CD8-positive, alpha-beta memory T cell (primary cell): ENCODE measurements at regions not wholly inside any gene's neighbourhood (a gene's known extent, or its start where the extent isn't known, plus 50 kb on each side); places are given as distances from the start of the nearest gene placed in this dataset.
"Not testable (repeated sequence)": the region's sequence is repeated elsewhere in the genome, so short reads cannot be mapped to it uniquely, and the experiment has no call there.

Experiments used
- CTCF ChIA-PET: fragments of 350-600 bp; sonication (Branson Sonifier 250); formaldehyde crosslinking; loops from one replicate; lab custom pipeline; 2021; ENCODE audit warnings: antibody characterized with exemption; lab: Charles Lee
- POLR2A ChIA-PET: fragments of 350-600 bp; sonication (Branson Sonifier 250); formaldehyde crosslinking; loops from one replicate; lab custom pipeline; 2021; ENCODE audit warnings: antibody characterized with exemption; lab: Charles Lee
- DNase-seq, 5 donors: peaks; one replicate each; pipeline versions ENCODE4 v3.0.0 to v3.0.0-alpha.2; 2020 to 2022; ENCODE audit warnings: mixed read lengths in 1 of 5
- H3K27ac ChIP-seq: one replicate; pipeline ENCODE4 v1.7.0; 2013; ENCODE audit warnings: low read depth, mild to moderate bottlenecking, low read length, moderate library complexity
- H3K27me3 ChIP-seq: 2 replicates; pipeline ENCODE4 v1.7.0; 2013; ENCODE audit warnings: low read length, mild to moderate bottlenecking; ENCODE audit not compliant: insufficient read depth, poor library complexity, severe bottlenecking
- H3K36me3 ChIP-seq: 2 replicates; pipeline ENCODE4 v1.7.0; 2013; ENCODE audit warnings: mild to moderate bottlenecking, low read length, moderate library complexity; ENCODE audit not compliant: insufficient read depth
- H3K4me1 ChIP-seq: 2 replicates; pipeline ENCODE4 v1.7.0; 2013; ENCODE audit warnings: mild to moderate bottlenecking, low read length, moderate library complexity; ENCODE audit not compliant: insufficient read depth
- H3K4me3 ChIP-seq: 2 replicates; pipeline ENCODE4 v1.7.0; 2013; ENCODE audit warnings: mild to moderate bottlenecking, low read length
- H3K9me3 ChIP-seq: 2 replicates; pipeline ENCODE4 v1.7.0; 2013; ENCODE audit warnings: mild to moderate bottlenecking, low read length
- H3K27ac Mint-ChIP-seq, 8 donors: one replicate each; pipeline ENCODE4 v1.8.0; 2020 to 2021; ENCODE audit warnings: mixed read lengths in 8 of 8, mild to moderate bottlenecking in 6 of 8, inconsistent platforms in 3 of 8, moderate library complexity in 3 of 8
- H3K27me3 Mint-ChIP-seq, 2 donors: one replicate each; pipeline ENCODE4 v1.8.0; 2020 to 2021; ENCODE audit warnings: mixed read lengths in 2 of 2, mild to moderate bottlenecking in 1 of 2, moderate library complexity in 1 of 2
- H3K36me3 Mint-ChIP-seq, 3 donors: one replicate each; pipeline ENCODE4 v1.8.0; 2020 to 2021; ENCODE audit warnings: mixed read lengths in 3 of 3, inconsistent platforms in 1 of 3, mild to moderate bottlenecking in 1 of 3
- H3K4me1 Mint-ChIP-seq, 3 donors: one replicate each; pipeline ENCODE4 v1.8.0; 2020 to 2021; ENCODE audit warnings: mixed read lengths in 3 of 3, inconsistent platforms in 1 of 3, mild to moderate bottlenecking in 1 of 3
- H3K4me3 Mint-ChIP-seq, 7 donors: one replicate each; pipeline ENCODE4 v1.8.0; 2020 to 2021; ENCODE audit warnings: mixed read lengths in 7 of 7, mild to moderate bottlenecking in 6 of 7, moderate library complexity in 4 of 7, inconsistent platforms in 2 of 7
- H3K9me3 Mint-ChIP-seq, 5 donors: one replicate each; pipeline ENCODE4 v1.8.0; 2020 to 2022; ENCODE audit warnings: mixed read lengths in 5 of 5, mild to moderate bottlenecking in 3 of 5, moderate library complexity in 2 of 5, inconsistent platforms in 1 of 5

DNA sequence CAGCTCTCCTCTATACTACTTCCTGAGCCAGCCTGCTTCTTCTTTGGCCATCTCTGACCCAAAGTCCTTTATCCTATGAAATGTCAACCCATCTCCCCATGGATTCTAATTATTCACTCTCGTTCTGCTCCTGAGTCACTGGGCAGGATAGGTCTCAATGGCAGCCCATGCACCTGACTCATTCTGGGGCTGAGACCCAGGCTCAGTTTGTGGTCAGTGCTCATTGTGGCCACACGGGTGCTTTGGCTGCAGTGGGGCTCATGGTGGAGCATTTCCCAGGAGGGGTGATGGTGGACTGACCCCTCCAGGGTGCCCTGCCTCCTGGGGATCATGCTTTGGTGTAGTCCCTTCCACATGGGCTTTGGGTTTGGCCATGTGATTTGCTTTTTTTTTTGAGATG is 154.8 kb upstream of the WSCD1 start:
- Mint-ChIP-seq H3K4me1 (no peaks in the 10 kb centered on the region), H3K27ac (no peak overlapping the region), H3K9me3 (peaks cover 0 to 2% (median 0%) of the 10 kb centered on the region in 5 donors), H3K27me3 (peaks cover 1 to 10% of the 10 kb centered on the region in 2 donors), H3K4me3 (no peak overlapping the region), H3K36me3 (no peaks in the 10 kb centered on the region)
- POLR2A ChIA-PET, result no interaction called here
- CTCF ChIA-PET, result no interaction called here
- Histone ChIP-seq H3K4me3 (no peak overlapping the region), H3K4me1 (no peaks in the 10 kb centered on the region), H3K27me3 (no peaks in the 10 kb centered on the region), H3K9me3 (no peaks in the 10 kb centered on the region), H3K27ac (no peak overlapping the region), H3K36me3 (no peaks in the 10 kb centered on the region)
- DNase-seq, result no peak

DNA sequence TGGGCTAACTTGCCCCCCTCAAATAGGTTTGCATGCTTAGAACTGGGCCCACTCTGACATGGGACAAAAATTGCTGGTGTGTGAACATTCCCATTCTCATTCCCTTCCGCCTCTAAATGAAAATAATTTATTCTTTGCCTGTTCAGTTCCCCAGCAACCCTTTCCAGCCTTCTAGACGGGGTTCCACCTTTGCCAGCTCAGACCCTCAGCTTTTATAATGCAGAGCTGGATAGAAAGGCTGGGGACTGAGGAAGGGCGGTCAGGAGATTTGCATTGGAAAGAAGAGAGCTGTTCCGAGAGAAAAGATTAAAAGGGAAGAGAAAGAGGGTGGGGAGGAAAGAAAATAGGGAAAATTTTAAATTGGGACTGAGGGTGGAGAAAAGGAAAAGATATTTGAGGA is 151.1 kb upstream of the WSCD1 start:
- no peak for DNase-seq
- H3K27ac ChIP-seq, result no peak overlapping the region
- H3K36me3 Mint-ChIP-seq, result no peaks in the 10 kb centered on the region
- no peak overlapping the region for H3K27ac Mint-ChIP-seq
- no peaks in the 10 kb centered on the region for H3K36me3 ChIP-seq
- no peaks in the 10 kb centered on the region for H3K4me1 ChIP-seq
- no peaks in the 10 kb centered on the region for H3K9me3 ChIP-seq
- ChIA-PET CTCF (no interaction called here), POLR2A (no interaction called here)
- H3K27me3 Mint-ChIP-seq, result peaks cover 1 to 13% of the 10 kb centered on the region in 2 donors
- peaks cover 0 to 2% (median 0%) of the 10 kb centered on the region in 3 donors for H3K4me1 Mint-ChIP-seq
- no peak overlapping the region for H3K4me3 ChIP-seq
- H3K4me3 Mint-ChIP-seq, result no peak overlapping the region
- H3K9me3 Mint-ChIP-seq, result no peaks in the 10 kb centered on the region
- H3K27me3 ChIP-seq, result no peaks in the 10 kb centered on the region

DNA sequence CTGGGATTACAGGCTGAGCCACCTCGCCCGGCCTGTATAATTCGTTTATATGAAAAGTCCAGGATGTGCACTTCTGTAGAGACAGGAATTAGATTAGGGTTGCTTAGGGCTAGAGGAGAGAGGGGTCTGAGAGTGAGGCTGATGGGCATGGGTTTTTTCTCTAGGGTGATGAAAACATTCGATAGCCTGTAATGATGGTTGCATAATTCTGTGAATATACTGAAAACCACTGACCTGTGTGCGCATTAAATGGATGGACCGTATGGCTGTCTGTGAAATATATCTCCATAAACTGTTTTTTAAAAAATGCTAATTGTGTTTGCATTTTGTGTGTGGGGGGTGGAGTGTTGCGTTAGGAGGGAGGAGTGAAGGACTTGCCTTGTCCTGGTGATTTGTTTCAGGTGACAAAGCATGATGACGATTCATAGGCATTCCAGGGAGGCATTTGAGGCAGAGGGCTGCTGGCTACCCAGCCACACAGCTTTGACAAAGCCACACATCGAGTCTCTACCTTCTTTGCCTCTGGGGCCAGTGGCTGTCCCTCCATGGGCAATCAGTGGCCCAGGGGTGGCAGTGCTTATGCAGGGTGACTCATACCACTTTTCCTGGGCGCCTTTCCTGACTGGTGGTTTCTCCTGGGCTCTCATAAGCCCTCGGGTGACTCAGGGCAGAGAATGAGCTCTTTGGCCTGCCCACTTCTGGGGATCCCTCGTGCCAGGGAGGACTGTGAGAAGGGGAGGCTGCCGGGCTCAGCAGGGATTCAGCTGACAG is 148.5 kb upstream of the WSCD1 start:
- Histone ChIP-seq H3K27ac (no peak overlapping the region), H3K36me3 (no peaks in the 10 kb centered on the region), H3K9me3 (no peaks in the 10 kb centered on the region), H3K4me3 (no peak overlapping the region), H3K4me1 (no peaks in the 10 kb centered on the region), H3K27me3 (no peaks in the 10 kb centered on the region)
- peaks cover 0 to 2% (median 0%) of the 10 kb centered on the region in 3 donors for H3K4me1 Mint-ChIP-seq
- ChIA-PET POLR2A (no interaction called here), CTCF (no interaction called here)
- H3K36me3 Mint-ChIP-seq, result no peaks in the 10 kb centered on the region
- H3K9me3 Mint-ChIP-seq, result no peaks in the 10 kb centered on the region
- peaks cover 1 to 11% of the 10 kb centered on the region in 2 donors for H3K27me3 Mint-ChIP-seq
- H3K4me3 Mint-ChIP-seq, result no peak overlapping the region
- no peak overlapping the region for H3K27ac Mint-ChIP-seq
- no peak for DNase-seq

DNA sequence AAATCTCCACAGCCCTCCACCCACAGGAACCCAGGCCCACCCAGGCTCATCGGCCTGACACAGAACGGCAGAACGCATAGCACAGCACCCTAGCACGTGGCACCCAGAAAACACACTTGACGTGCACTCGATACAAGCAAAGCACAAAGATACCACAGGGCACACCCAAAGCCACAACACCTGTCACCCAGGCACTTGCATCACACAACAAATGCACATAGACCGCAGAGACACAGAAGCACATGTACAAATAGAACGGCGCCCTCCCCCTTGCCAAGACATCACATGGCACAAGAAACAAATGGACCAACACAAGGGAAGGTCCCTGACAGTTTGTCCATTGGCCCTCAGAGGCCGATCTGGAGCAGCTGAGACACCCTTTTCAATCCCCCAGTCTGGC is 147.7 kb upstream of the WSCD1 start:
- POLR2A ChIA-PET, result no interaction called here
- H3K36me3 ChIP-seq, result no peaks in the 10 kb centered on the region
- H3K27ac Mint-ChIP-seq, result peak overlapping the region in 1 of 8 donors; percentile 52
- no peak overlapping the region for H3K27ac ChIP-seq
- no peaks in the 10 kb centered on the region for H3K4me1 ChIP-seq
- peak in 1 of 5 donors; percentile 3 for DNase-seq
- H3K4me3 Mint-ChIP-seq, result no peak overlapping the region
- H3K9me3 Mint-ChIP-seq, result no peaks in the 10 kb centered on the region
- H3K4me3 ChIP-seq, result no peak overlapping the region
- H3K27me3 ChIP-seq, result no peaks in the 10 kb centered on the region
- peaks cover 4 to 9% of the 10 kb centered on the region in 2 donors for H3K27me3 Mint-ChIP-seq
- H3K36me3 Mint-ChIP-seq, result no peaks in the 10 kb centered on the region
- CTCF ChIA-PET, result no interaction called here
- no peaks in the 10 kb centered on the region for H3K9me3 ChIP-seq
- peaks cover 0 to 2% (median 0%) of the 10 kb centered on the region in 3 donors for H3K4me1 Mint-ChIP-seq

DNA sequence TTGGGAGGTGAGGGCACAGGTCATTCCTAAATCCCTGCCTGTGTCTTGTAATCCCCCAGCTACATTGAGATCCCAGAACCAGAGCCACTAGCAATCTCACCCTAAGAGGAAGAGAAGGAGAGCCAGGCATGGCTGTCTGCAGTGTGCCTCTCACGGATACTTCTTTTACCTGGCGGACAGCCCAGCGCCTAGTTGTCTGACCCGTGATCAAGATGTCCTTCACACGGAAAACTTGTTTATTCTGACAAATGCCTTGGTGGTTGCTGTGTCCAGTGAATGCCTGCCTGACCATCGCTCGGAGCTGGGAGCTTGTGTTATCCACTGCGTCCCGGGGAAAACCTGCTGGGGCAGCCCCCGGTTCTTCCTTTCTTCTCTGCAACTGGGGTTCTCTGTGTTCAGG is 140.5 kb upstream of the WSCD1 start:
- no peak overlapping the region for H3K27ac ChIP-seq
- H3K27me3 ChIP-seq, result no peaks in the 10 kb centered on the region
- H3K4me1 ChIP-seq, result no peaks in the 10 kb centered on the region
- Mint-ChIP-seq H3K27ac (no peak overlapping the region), H3K4me3 (no peak overlapping the region), H3K27me3 (peaks cover 9 to 12% of the 10 kb centered on the region in 2 donors), H3K36me3 (no peaks in the 10 kb centered on the region), H3K4me1 (no peaks in the 10 kb centered on the region), H3K9me3 (peaks cover 0 to 5% (median 0%) of the 10 kb centered on the region in 5 donors)
- ChIA-PET POLR2A (no interaction called here), CTCF (no interaction called here)
- H3K9me3 ChIP-seq, result no peaks in the 10 kb centered on the region
- H3K4me3 ChIP-seq, result no peak overlapping the region
- H3K36me3 ChIP-seq, result no peaks in the 10 kb centered on the region
- no peak for DNase-seq

DNA sequence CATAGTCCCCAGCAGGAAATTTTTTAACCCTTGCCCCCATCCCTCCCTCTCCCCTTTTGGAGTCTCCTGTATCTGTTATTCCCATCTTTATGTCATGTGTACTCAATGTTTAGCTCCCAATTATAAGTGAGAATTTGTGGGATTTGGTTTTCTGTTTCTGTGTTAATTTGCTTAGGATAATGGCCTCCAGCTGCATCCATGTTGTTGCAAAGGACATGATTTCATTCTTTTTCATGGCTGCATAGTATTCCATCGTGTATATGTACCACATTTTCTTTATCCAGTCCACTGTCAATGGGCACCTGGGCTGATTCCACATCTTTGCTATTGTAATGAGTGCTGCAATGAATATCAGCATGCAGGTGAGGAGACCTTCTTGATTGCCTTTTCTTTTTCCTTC is 139.6 kb upstream of the WSCD1 start:
- H3K27ac Mint-ChIP-seq, H3K27me3 ChIP-seq, CTCF ChIA-PET, H3K36me3 Mint-ChIP-seq, H3K9me3 ChIP-seq, H3K9me3 Mint-ChIP-seq, H3K4me1 ChIP-seq, H3K4me3 ChIP-seq, H3K27ac ChIP-seq, H3K4me1 Mint-ChIP-seq, POLR2A ChIA-PET, H3K36me3 ChIP-seq, DNase-seq, H3K4me3 Mint-ChIP-seq: not testable (repeated sequence)
- H3K27me3 Mint-ChIP-seq, result peaks cover 9 to 13% of the 10 kb centered on the region in 2 donors

DNA sequence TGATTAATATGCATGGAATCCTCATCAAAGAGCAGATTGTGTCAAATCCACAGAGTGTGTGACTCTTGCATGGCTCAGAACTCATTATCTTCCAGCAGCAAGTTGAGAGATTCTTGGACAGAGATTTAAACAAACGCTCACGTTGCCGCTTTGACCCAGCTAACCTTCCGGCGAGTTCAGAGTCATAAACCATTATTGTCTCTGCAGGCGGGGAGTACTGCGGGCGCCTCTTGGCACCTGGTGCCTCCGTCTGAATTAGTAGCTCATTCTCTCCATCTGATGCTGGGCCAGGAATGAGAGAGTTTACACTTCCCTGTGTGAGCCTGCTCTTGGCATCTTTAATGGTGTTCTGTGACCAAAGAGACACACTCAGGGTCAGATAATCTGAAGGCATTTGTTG is 138.6 kb upstream of the WSCD1 start:
- CTCF ChIA-PET, result no interaction called here
- H3K27me3 ChIP-seq, result no peaks in the 10 kb centered on the region
- Mint-ChIP-seq H3K27ac (no peak overlapping the region), H3K9me3 (peaks cover 0 to 5% (median 0%) of the 10 kb centered on the region in 5 donors), H3K4me3 (no peak overlapping the region), H3K36me3 (no peaks in the 10 kb centered on the region), H3K4me1 (no peaks in the 10 kb centered on the region), H3K27me3 (peaks cover 9 to 18% of the 10 kb centered on the region in 2 donors)
- H3K9me3 ChIP-seq, result no peaks in the 10 kb centered on the region
- H3K27ac ChIP-seq, result no peak overlapping the region
- H3K36me3 ChIP-seq, result no peaks in the 10 kb centered on the region
- DNase-seq, result no peak
- no peaks in the 10 kb centered on the region for H3K4me1 ChIP-seq
- POLR2A ChIA-PET, result no interaction called here
- H3K4me3 ChIP-seq, result no peak overlapping the region

DNA sequence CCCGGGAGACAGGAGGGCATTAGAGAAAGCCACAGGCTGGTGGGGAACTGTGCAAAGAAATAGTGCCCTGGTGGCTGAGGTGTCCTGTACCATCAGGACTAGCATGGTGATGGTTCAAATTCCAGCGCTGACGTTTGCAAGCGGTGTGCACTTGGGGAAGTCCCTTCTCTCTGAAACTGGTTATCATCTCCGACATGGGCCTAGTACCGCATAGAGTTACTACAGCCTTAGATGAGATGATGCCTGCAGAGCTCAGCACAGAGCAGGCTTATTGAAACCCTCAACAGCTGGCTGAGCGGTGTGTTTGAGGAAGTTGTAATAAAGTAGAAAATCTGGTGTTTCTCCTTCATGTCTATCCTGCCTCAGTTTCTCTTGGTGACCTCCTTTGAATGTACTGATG is 136.7 kb upstream of the WSCD1 start:
- no peak overlapping the region for H3K4me3 Mint-ChIP-seq
- H3K27me3 Mint-ChIP-seq, result peaks cover 8 to 26% of the 10 kb centered on the region in 2 donors
- peaks cover 0 to 5% (median 0%) of the 10 kb centered on the region in 5 donors for H3K9me3 Mint-ChIP-seq
- no peaks in the 10 kb centered on the region for H3K4me1 ChIP-seq
- CTCF ChIA-PET, result no interaction called here
- no peak overlapping the region for H3K27ac Mint-ChIP-seq
- H3K27ac ChIP-seq, result no peak overlapping the region
- H3K36me3 Mint-ChIP-seq, result no peaks in the 10 kb centered on the region
- POLR2A ChIA-PET, result no interaction called here
- no peak overlapping the region for H3K4me3 ChIP-seq
- no peaks in the 10 kb centered on the region for H3K4me1 Mint-ChIP-seq
- H3K27me3 ChIP-seq, result no peaks in the 10 kb centered on the region
- DNase-seq, result no peak
- no peaks in the 10 kb centered on the region for H3K36me3 ChIP-seq
- no peaks in the 10 kb centered on the region for H3K9me3 ChIP-seq
